Sigmoid colon (tissue), 6 donors: ENCODE measurements at regions not wholly inside any gene's neighbourhood (a gene's known extent, or its start where the extent isn't known, plus 50 kb on each side); places are given as distances from the start of the nearest gene placed in this dataset.

Experiments used
- DNase-seq: peaks from one replicate; pipeline ENCODE4 v3.0.0-alpha.2; 2019
- H3K27ac ChIP-seq, 4 donors: fragments of 200-600 bp; sonication (generic); one replicate each; pipeline ENCODE4 v1.5.1; 2016 to 2019; ENCODE audit warnings: mild to moderate bottlenecking in 1 of 4
- H3K27me3 ChIP-seq, 3 donors: fragments of 200-600 bp; sonication (generic); one replicate each; pipeline ENCODE4 v1.5.1; 2019; ENCODE audit warnings: mild to moderate bottlenecking in 1 of 3
- H3K36me3 ChIP-seq, 4 donors: fragments of 200-600 bp; sonication (generic); one replicate each; pipeline ENCODE4 v1.5.1; 2016 to 2019
- H3K4me1 ChIP-seq, 4 donors: fragments of 200-600 bp; sonication (generic); one replicate each; pipeline ENCODE4 v1.5.1; 2017 to 2019
- H3K4me3 ChIP-seq, 4 donors: fragments of 200-600 bp; sonication (generic); one replicate each; pipeline ENCODE4 v1.5.1; 2017 to 2019; ENCODE audit warnings: mild to moderate bottlenecking in 2 of 4, moderate library complexity in 1 of 4
- H3K9me3 ChIP-seq, 4 donors: fragments of 200-600 bp in 3 of 4; sonication (generic) in 3 of 4; one replicate each; pipeline versions ENCODE4 v1.5.1 to v1.6.1; 2013 to 2019
- EP300 ChIP-seq, 4 donors: sonication (generic); formaldehyde crosslinking; IDR thresholded peaks; one replicate each; pipeline ENCODE4 v1.6.1; 2017; ENCODE audit warnings: antibody characterized with exemption in 4 of 4
- POLR2A ChIP-seq, 2 donors: fragments of 450-650 bp; IDR thresholded peaks; one replicate each; pipeline ENCODE4 v1.6.1; 2016; ENCODE audit warnings: antibody characterized with exemption in 2 of 2, mild to moderate bottlenecking in 2 of 2, moderate library complexity in 2 of 2
- POLR2AphosphoS5 ChIP-seq, 4 donors: sonication (generic); formaldehyde crosslinking; IDR thresholded peaks; one replicate each; pipeline ENCODE4 v1.6.1; 2017; ENCODE audit warnings: antibody characterized with exemption in 4 of 4
- WGBS, 2 donors: extraction: QIAGEN DNeasy Blood & Tissue Kit; methylation state at CpG; one replicate each; pipeline ENCODE4 v1.1.7; 2013; 5-methylcytosine and 5-hydroxymethylcytosine counted together
- intact Hi-C: fragments of 100-400 bp; cut with DNase I; formaldehyde crosslinking; loops from one replicate; pipeline ENCODE4 v1.15.1; 2023
- TF ChIP-seq, protein P1 (sequence below), 4 experiments: fragments of 450-650 bp in 3 of 4; fragments of 200-600 bp in 1 of 4; IDR thresholded peaks; one replicate each; pipeline ENCODE4 v1.5.1; 2016 to 2019; ENCODE audit warnings: antibody characterized with exemption in 4 of 4, mild to moderate bottlenecking in 3 of 4, moderate library complexity in 2 of 4
- donor health status: healthy with polysubstance abuse.
- donor health status: healthy.

DNA sequence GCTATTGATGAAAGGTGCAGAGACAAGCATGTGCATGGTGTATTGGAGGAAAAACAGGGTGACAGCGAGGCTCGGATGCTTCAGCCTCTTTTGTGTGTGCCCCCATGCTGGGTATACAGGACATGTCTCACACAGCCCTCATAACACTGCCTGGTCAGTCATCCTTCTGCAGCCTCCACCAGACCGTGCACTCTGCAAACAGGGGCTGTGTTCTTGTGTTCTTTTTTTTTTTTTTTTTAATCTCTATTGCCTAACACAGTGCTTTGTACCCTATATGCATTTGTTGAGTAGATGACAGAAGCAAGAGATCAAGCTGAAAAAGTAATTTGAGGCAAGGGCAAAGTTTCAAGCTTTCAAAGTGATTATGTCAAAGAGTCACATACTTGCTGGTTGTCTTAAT lies 367.2 kb upstream of the SLITRK1 start:
- 75 to 82% methylated on average over 3 of the region's 3 CpGs for WGBS, 2 donors
- intact Hi-C loops: no loop called here
- H3K36me3 ChIP-seq: no peaks in the 10 kb centered on the region
- no peaks in the 10 kb centered on the region for H3K4me1 ChIP-seq
- H3K9me3 ChIP-seq: no peaks in the 10 kb centered on the region
- TF ChIP-seq, protein P1, sequence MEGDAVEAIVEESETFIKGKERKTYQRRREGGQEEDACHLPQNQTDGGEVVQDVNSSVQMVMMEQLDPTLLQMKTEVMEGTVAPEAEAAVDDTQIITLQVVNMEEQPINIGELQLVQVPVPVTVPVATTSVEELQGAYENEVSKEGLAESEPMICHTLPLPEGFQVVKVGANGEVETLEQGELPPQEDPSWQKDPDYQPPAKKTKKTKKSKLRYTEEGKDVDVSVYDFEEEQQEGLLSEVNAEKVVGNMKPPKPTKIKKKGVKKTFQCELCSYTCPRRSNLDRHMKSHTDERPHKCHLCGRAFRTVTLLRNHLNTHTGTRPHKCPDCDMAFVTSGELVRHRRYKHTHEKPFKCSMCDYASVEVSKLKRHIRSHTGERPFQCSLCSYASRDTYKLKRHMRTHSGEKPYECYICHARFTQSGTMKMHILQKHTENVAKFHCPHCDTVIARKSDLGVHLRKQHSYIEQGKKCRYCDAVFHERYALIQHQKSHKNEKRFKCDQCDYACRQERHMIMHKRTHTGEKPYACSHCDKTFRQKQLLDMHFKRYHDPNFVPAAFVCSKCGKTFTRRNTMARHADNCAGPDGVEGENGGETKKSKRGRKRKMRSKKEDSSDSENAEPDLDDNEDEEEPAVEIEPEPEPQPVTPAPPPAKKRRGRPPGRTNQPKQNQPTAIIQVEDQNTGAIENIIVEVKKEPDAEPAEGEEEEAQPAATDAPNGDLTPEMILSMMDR (IDR thresholded peaks at IDR 0.05): no peak
- TF ChIP-seq POLR2AphosphoS5 (IDR thresholded peaks at IDR 0.05) (no peak), EP300 (IDR thresholded peaks at IDR 0.05) (no peak), POLR2A (IDR thresholded peaks at IDR 0.05) (no peak)
- no peak overlapping the region for H3K27ac ChIP-seq
- no peak for DNase-seq
- no peak overlapping the region for H3K4me3 ChIP-seq
- no peaks in the 10 kb centered on the region for H3K27me3 ChIP-seq

DNA sequence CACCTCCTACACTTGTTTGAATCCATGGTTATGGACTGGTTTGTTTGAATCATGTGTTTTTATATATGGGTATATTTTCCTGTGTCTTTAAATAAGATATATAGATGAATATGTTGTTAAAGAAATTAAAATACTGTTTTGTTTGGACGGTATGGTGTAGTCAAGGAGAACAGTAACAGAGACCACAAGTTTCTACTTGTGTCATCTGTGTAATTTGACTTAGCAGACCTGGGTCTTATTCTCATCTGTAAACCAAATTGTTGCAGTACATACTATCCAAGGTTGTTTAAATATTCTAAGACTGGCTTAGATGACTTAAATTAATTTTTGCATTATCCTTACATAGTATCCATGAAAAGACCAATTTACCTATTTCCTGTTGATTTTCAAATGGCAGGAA lies 361.1 kb upstream of the SLITRK1 start:
- Histone ChIP-seq H3K27me3 (no peaks in the 10 kb centered on the region), H3K4me3 (no peak overlapping the region), H3K9me3 (no peaks in the 10 kb centered on the region), H3K27ac (no peak overlapping the region), H3K36me3 (no peaks in the 10 kb centered on the region), H3K4me1 (no peaks in the 10 kb centered on the region)
- no peak for TF ChIP-seq EP300 (IDR thresholded peaks at IDR 0.05)
- no peak for TF ChIP-seq POLR2AphosphoS5 (IDR thresholded peaks at IDR 0.05)
- TF ChIP-seq, protein P1 (IDR thresholded peaks at IDR 0.05): no peak
- no peak for TF ChIP-seq POLR2A (IDR thresholded peaks at IDR 0.05)
- WGBS, 2 donors: 70 to 90% methylated on average over 1 of the region's 1 CpG
- DNase-seq: no peak
- intact Hi-C loops: no loop called here

DNA sequence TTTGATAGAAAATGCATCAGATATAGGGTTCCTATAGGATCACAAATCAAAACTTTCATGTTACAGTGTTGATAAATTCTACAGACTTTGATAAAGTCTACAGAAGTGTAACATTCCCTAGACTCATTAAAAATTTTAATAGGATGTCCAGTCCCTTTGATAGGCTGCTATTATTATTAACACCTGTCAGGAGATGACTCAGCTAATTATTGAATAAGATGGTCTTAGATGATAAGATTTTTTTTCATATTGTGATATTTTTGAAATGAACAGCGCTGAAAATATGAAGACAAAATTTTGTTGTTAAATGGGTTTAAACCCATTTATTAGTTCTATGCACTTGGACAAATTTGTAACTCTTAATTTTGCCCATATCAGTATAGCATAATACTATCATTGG lies 356.8 kb upstream of the SLITRK1 start:
- no peak overlapping the region for H3K4me3 ChIP-seq
- 90 to 97% methylated on average over 1 of the region's 1 CpG for WGBS, 2 donors
- H3K4me1 ChIP-seq: no peaks in the 10 kb centered on the region
- H3K9me3 ChIP-seq: no peaks in the 10 kb centered on the region
- H3K27me3 ChIP-seq: no peaks in the 10 kb centered on the region
- TF ChIP-seq, protein P1 (IDR thresholded peaks at IDR 0.05): no peak
- TF ChIP-seq EP300 (IDR thresholded peaks at IDR 0.05) (no peak), POLR2AphosphoS5 (IDR thresholded peaks at IDR 0.05) (no peak)
- H3K27ac ChIP-seq: no peak overlapping the region
- H3K36me3 ChIP-seq: no peaks in the 10 kb centered on the region
- no peak for DNase-seq
- intact Hi-C loops: no loop called here

DNA sequence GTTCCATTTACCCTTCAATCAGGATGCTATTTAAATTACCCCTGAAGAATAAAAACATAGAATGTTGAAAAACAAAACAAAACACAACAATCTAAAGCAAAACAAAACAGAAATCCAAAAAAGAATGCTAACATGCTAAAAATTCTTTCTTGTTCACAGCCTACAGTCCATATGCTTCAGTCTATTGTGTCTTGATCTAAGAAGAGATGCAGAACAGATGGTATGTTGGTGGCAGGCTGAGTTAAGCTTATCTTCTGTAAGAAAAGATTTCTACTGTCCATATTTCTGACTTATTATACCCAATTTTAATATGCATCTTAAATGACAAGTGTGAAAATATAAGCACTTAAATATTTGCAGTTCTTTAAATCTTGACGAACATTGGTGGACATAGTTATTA lies 356.1 kb upstream of the SLITRK1 start:
- H3K27ac ChIP-seq: no peak overlapping the region
- H3K36me3 ChIP-seq: no peaks in the 10 kb centered on the region
- H3K4me3 ChIP-seq: no peak overlapping the region
- H3K4me1 ChIP-seq: no peaks in the 10 kb centered on the region
- 69 to 85% methylated on average over 1 of the region's 1 CpG for WGBS, 2 donors
- intact Hi-C loops: no loop called here
- TF ChIP-seq EP300 (IDR thresholded peaks at IDR 0.05): no peak
- no peaks in the 10 kb centered on the region for H3K9me3 ChIP-seq
- no peak for DNase-seq
- H3K27me3 ChIP-seq: no peaks in the 10 kb centered on the region

DNA sequence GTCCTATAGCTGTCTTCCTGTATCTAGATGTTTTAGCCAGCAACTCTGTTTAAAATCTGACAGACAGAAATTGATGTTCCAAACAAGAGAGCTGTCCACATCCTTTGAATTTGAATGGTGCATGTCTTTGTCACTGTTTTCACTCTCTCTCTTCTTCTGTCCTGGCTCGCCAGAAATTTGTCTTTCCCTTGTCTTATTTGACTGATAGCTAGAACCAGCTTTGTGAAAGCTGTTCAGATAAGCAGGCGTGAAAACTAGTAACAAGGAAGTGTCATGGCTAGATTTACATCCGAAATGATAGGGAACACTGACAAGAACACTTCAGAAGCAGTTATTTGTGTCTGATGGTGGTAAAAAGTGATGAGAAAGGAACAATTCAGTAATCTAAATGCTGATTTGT lies 354.9 kb upstream of the SLITRK1 start:
- no peak for DNase-seq
- H3K36me3 ChIP-seq: no peaks in the 10 kb centered on the region
- H3K27me3 ChIP-seq: no peaks in the 10 kb centered on the region
- H3K27ac ChIP-seq: no peak overlapping the region
- no peaks in the 10 kb centered on the region for H3K9me3 ChIP-seq
- intact Hi-C loops: no loop called here
- TF ChIP-seq POLR2A (IDR thresholded peaks at IDR 0.05) (no peak), POLR2AphosphoS5 (IDR thresholded peaks at IDR 0.05) (no peak), EP300 (IDR thresholded peaks at IDR 0.05) (no peak)
- TF ChIP-seq, protein P1 (IDR thresholded peaks at IDR 0.05): no peak
- no peak overlapping the region for H3K4me3 ChIP-seq
- WGBS, 2 donors: 18 to 32% methylated on average over 3 of the region's 3 CpGs
- H3K4me1 ChIP-seq: no peaks in the 10 kb centered on the region
